ENCODE measurements at regions not wholly inside any gene's neighbourhood (a gene's known extent, or its start where the extent isn't known, plus 50 kb on each side); places are given as distances from the start of the nearest gene placed in this dataset.

DNA sequence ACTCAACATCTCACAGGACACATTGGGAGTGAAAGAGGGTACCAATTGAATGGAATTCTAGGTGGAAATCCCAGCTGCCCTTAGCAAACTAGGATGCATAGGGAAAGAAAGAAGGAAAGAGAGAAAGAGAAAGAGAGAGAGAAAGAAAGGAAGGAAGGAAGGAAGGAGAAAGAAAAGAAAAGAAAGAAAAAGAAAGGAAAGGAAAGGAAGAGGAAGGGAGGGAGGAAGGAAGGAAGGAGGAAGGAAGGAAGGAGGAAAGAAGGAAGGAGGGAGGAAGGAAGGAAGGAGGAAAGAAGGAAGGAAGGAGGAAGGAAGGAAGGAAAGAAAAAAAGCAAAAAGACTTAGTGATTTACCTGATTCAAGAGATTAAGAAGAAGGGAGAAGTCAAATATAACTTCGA, 143.9 kb downstream of the SS18 start:
- Histone ChIP-seq H3K36me3 (ENCODE audit: insufficient read depth in 1 of 2, low read depth in 1 of 2) (no peaks in the 10 kb centered on the region), H3K4me1 (no peaks in the 10 kb centered on the region), H3K4me3 (no peak overlapping the region), H3K27ac (no peak overlapping the region), H3K27me3 (ENCODE audit: insufficient read depth in 3 of 3, low read length in 2 of 3) (no peaks in the 10 kb centered on the region), H3K9me3 (no peaks in the 10 kb centered on the region)
- TF ChIP-seq, protein P1, sequence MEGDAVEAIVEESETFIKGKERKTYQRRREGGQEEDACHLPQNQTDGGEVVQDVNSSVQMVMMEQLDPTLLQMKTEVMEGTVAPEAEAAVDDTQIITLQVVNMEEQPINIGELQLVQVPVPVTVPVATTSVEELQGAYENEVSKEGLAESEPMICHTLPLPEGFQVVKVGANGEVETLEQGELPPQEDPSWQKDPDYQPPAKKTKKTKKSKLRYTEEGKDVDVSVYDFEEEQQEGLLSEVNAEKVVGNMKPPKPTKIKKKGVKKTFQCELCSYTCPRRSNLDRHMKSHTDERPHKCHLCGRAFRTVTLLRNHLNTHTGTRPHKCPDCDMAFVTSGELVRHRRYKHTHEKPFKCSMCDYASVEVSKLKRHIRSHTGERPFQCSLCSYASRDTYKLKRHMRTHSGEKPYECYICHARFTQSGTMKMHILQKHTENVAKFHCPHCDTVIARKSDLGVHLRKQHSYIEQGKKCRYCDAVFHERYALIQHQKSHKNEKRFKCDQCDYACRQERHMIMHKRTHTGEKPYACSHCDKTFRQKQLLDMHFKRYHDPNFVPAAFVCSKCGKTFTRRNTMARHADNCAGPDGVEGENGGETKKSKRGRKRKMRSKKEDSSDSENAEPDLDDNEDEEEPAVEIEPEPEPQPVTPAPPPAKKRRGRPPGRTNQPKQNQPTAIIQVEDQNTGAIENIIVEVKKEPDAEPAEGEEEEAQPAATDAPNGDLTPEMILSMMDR (IDR thresholded peaks at IDR 0.05): no peak
- DNase-seq (no peak), ATAC-seq (no peak)
- WGBS, 3 donors: 81 to 91% (median 88%) methylated on average over 1 of the region's 1 CpG
- intact Hi-C loops (cut with DNase I): no loop called here

DNA sequence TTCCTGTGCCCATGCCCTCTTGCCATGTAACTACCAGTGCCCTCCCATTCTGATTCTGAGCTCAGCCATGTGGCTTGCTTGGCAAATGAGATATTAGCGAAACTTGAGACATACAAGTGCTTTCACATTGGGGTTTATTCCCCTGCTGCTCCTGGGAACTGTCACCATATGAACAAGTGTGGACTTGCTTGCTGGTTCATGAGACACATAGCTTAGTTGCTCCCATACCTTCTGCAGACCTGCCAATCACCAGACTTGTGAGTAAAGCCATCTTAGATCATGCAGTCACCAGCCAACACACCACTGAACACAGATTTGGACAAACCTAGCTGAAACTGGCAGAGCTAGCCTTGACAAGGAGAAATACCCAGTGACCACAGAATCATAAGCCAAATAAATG, 155.1 kb downstream of the SS18 start:
- no peak for DNase-seq
- Histone ChIP-seq H3K36me3 (ENCODE audit: insufficient read depth in 1 of 2, low read depth in 1 of 2) (no peaks in the 10 kb centered on the region), H3K9me3 (no peaks in the 10 kb centered on the region), H3K4me3 (no peak overlapping the region), H3K27ac (no peak overlapping the region), H3K4me1 (no peaks in the 10 kb centered on the region), H3K27me3 (ENCODE audit: insufficient read depth in 3 of 3, low read length in 2 of 3) (peaks cover 0 to 1% (median 0%) of the 10 kb centered on the region in 3 donors)
- 88 to 100% (median 89%) methylated on average over 1 of the region's 1 CpG for WGBS, 3 donors
- TF ChIP-seq, protein P1 (IDR thresholded peaks at IDR 0.05): no peak
- no peak for ATAC-seq
- intact Hi-C loops (cut with DNase I): no loop called here

DNA sequence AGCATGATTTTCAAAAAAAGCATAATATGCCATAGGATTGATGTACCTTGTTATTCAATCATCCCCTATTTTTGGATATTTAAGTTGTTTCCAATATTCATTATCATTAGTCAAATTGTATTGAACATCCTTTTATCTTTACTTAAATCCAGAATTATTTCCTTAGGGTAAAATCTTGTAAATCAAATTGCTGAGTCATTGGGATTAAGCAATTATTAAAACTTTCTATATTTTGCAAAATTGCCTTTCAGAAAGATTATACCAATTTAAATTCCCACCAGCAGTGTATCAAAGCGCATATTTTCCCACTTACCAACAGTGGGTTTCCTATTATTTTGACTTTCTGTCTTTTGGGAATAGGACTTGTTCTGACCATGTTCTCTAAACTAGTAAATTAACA, 159.3 kb downstream of the SS18 start:
- 95 to 100% (median 99%) methylated on average over 1 of the region's 1 CpG for WGBS, 3 donors
- TF ChIP-seq, protein P1 (IDR thresholded peaks at IDR 0.05): no peak
- Histone ChIP-seq H3K27me3 (ENCODE audit: insufficient read depth in 3 of 3, low read length in 2 of 3) (peaks cover 0 to 1% (median 0%) of the 10 kb centered on the region in 3 donors), H3K9me3 (no peaks in the 10 kb centered on the region), H3K4me3 (no peak overlapping the region), H3K27ac (no peak overlapping the region), H3K4me1 (no peaks in the 10 kb centered on the region), H3K36me3 (ENCODE audit: insufficient read depth in 1 of 2, low read depth in 1 of 2) (no peaks in the 10 kb centered on the region)
- intact Hi-C loops (cut with DNase I): no loop called here
- ATAC-seq (no peak), DNase-seq (no peak)

DNA sequence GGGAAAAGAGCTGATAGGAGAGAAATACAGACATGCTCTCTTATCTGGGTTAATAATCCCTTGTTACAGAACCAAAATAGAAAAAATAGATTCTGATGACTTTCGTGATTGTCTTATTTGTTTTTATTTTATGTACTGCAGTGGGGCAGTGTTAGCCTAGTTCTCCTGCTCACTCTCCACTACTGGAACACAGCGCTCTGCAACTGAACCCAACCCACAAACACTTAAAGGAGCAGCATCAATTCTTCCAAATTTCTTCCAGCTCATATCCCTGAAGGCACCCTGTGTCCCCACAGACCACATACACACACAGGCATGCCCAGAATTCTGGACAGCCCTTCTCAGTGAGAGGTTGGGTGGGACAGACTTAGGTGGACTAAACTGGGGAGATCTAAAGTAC, 160.6 kb downstream of the SS18 start:
- Histone ChIP-seq H3K27ac (no peak overlapping the region), H3K9me3 (no peaks in the 10 kb centered on the region), H3K36me3 (ENCODE audit: insufficient read depth in 1 of 2, low read depth in 1 of 2) (no peaks in the 10 kb centered on the region), H3K4me1 (no peaks in the 10 kb centered on the region), H3K4me3 (no peak overlapping the region), H3K27me3 (ENCODE audit: insufficient read depth in 3 of 3, low read length in 2 of 3) (no peaks in the 10 kb centered on the region)
- ATAC-seq (no peak), DNase-seq (no peak)
- intact Hi-C loops (cut with DNase I): no loop called here
- TF ChIP-seq, protein P1 (IDR thresholded peaks at IDR 0.05): no peak
- 57 to 67% (median 58%) methylated on average over 2 of the region's 2 CpGs for WGBS, 3 donors

DNA sequence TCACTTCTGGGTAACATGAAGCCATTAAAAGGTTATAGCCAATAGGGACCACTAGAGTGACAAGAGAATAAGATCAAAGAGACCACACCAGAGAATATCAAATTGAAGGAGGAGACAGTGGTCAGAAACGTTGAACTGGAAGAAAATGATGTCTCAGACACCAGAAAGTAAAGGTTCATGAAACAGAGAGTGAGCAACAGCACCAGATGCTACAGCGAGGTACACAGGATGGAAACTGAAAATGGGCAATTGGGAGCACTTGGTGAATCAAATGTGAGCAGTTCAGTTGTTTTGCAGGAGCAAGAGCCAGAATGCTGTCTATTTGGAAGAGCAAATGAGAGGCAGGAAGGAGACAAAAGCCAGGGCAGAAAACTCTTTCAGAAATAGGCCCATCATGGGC, 162.6 kb downstream of the SS18 start:
- Histone ChIP-seq H3K27ac (no peak overlapping the region), H3K36me3 (ENCODE audit: insufficient read depth in 1 of 2, low read depth in 1 of 2) (no peaks in the 10 kb centered on the region), H3K4me1 (no peaks in the 10 kb centered on the region), H3K4me3 (no peak overlapping the region), H3K9me3 (no peaks in the 10 kb centered on the region), H3K27me3 (ENCODE audit: insufficient read depth in 3 of 3, low read length in 2 of 3) (no peaks in the 10 kb centered on the region)
- TF ChIP-seq, protein P1 (IDR thresholded peaks at IDR 0.05): no peak
- intact Hi-C loops (cut with DNase I): no loop called here
- DNase-seq: no peak
- no peak for ATAC-seq
- WGBS, 3 donors: 71 to 76% (median 72%) methylated on average over 2 of the region's 2 CpGs
